K562 (cell line): ENCODE measurements at regions not wholly inside any gene's neighbourhood (a gene's known extent, or its start where the extent isn't known, plus 50 kb on each side); places are given as distances from the start of the nearest gene placed in this dataset.

Experiments used
- CHD1 ChIP-seq: fragments of 200-600 bp; sonication (generic); IDR thresholded peaks from one replicate; pipeline ENCODE4 v1.6.1; 2012; ENCODE audit warnings: mild to moderate bottlenecking, moderate library complexity, low read length, inconsistent platforms
- CLOCK ChIP-seq: fragments of 250-450 bp; sonication (Bioruptor Pico); IDR thresholded peaks from 2 replicates; pipeline ENCODE4 v1.4.0; 2020; ENCODE audit warnings: mild to moderate bottlenecking, moderate library complexity, borderline replicate concordance
- FOXM1 ChIP-seq, 2 experiments: fragments of 450-650 bp in 1 of 2; sonication (generic) in 1 of 2; formaldehyde crosslinking in 1 of 2; IDR thresholded peaks; 2 replicates each; pipeline versions ENCODE4 v1.6.1 to v1.9.0; 2017 to 2022; ENCODE audit warnings: low read depth in 2 of 2, mild to moderate bottlenecking in 2 of 2, missing genetic modification reagents in 1 of 2, moderate library complexity in 1 of 2
- IRF9 ChIP-seq: fragments of 450-650 bp; IDR thresholded peaks from 2 replicates; pipeline ENCODE4 v1.6.1; 2016; ENCODE audit warnings: missing biosample characterization, missing genetic modification characterization
- KLF10 ChIP-seq: fragments of 250-450 bp; sonication (Bioruptor Pico); IDR thresholded peaks from 2 replicates; pipeline ENCODE4 v1.6.1; 2021; ENCODE audit warnings: matching md5 sums
- MBD2 ChIP-seq: sonication (generic); IDR thresholded peaks from 2 replicates; pipeline ENCODE4 v1.6.1; 2016; ENCODE audit warnings: low read depth, borderline replicate concordance
- MYBL2 ChIP-seq, 2 experiments: fragments of 450-650 bp in 1 of 2; sonication (generic) in 1 of 2; formaldehyde crosslinking in 1 of 2; IDR thresholded peaks; 2 replicates each; pipeline versions ENCODE4 v1.6.1 to v1.8.1; 2017 to 2022; ENCODE audit warnings: borderline replicate concordance in 1 of 2, inconsistent platforms in 1 of 2, low read depth in 1 of 2, mild to moderate bottlenecking in 1 of 2, missing genetic modification reagents in 1 of 2, moderate library complexity in 1 of 2
- PHF20 ChIP-seq: fragments of 450-650 bp; IDR thresholded peaks from 2 replicates; pipeline ENCODE4 v1.6.1; 2018; ENCODE audit not compliant: partially characterized antibody
- PYGO2 ChIP-seq: fragments of 450-650 bp; IDR thresholded peaks from 2 replicates; pipeline ENCODE4 v1.6.1; 2016; ENCODE audit warnings: mild to moderate bottlenecking, missing genetic modification characterization, moderate library complexity, missing compliant biosample characterization
- RREB1 ChIP-seq: fragments of 250-450 bp; sonication (Bioruptor Pico); IDR thresholded peaks from 2 replicates; pipeline ENCODE4 v1.4.0; 2020
- TFAM ChIP-seq: fragments of 250-450 bp; sonication (Bioruptor Pico); conservative IDR thresholded peaks from 2 replicates; pipeline ENCODE4 v1.5.0; 2021; ENCODE audit warnings: mild to moderate bottlenecking, moderate library complexity
- USF1 ChIP-seq: sonication (generic); formaldehyde crosslinking; IDR thresholded peaks from 2 replicates; pipeline ENCODE4 v1.9.0; 2022; ENCODE audit warnings: mild to moderate bottlenecking, missing genetic modification reagents
- ZBTB1 ChIP-seq: sonication (generic); formaldehyde crosslinking; IDR thresholded peaks from 2 replicates; pipeline ENCODE4 v1.8.1; 2023; ENCODE audit warnings: missing genetic modification reagents, low read depth, mild to moderate bottlenecking, borderline replicate concordance
- ZBTB8A ChIP-seq: fragments of 450-650 bp; IDR thresholded peaks from 2 replicates; pipeline ENCODE4 v1.6.1; 2018; ENCODE audit warnings: mild to moderate bottlenecking, moderate library complexity; ENCODE audit not compliant: partially characterized antibody
- ZKSCAN1 ChIP-seq: fragments of 150-350 bp; IDR thresholded peaks from 2 replicates; pipeline ENCODE4 v1.6.1; 2016; ENCODE audit warnings: low read depth, low read length
- ZNF124 ChIP-seq: sonication (generic); formaldehyde crosslinking; IDR thresholded peaks from 2 replicates; pipeline ENCODE4 v1.8.1; 2022; ENCODE audit warnings: missing genetic modification reagents
- ZNF695 ChIP-seq: fragments of 450-650 bp; formaldehyde crosslinking; IDR thresholded peaks from 2 replicates; pipeline ENCODE4 v1.4.0; 2020; ENCODE audit warnings: mild to moderate bottlenecking, moderate library complexity

GRCh38 chr7:25862261-25863004 lies 289.6 kb upstream of the NFE2L3 start (continued):
- TF ChIP-seq ZNF695 (no peak), USF1 (no peak), ZKSCAN1 (no peak; the same call in 1 of the 2 replicates), RREB1 (no peak), ZNF124 (no peak), IRF9 (tag) (no peak), KLF10 (CRISPR knock-in tag) (no peak), CHD1 (no peak), CLOCK (CRISPR knock-in tag) (no peak), MBD2 (0 out of 2 replicates have a peak, but pooled peaks have one; percentile 72), PHF20 (no peak), FOXM1 (IDR thresholded peaks at IDR 0.05; ENCODE audit: low read depth) (no peak), FOXM1 (CRISPR knock-in tag; IDR thresholded peaks at IDR 0.05; ENCODE audit: low read depth) (no peak), ZBTB1 (CRISPR knock-in tag) (no peak), MYBL2 (IDR thresholded peaks at IDR 0.05; ENCODE audit: low read depth) (no peak), MYBL2 (CRISPR knock-in tag; IDR thresholded peaks at IDR 0.05; ENCODE audit: borderline replicate concordance) (no peak), ZBTB8A (no peak), TFAM (CRISPR knock-in tag) (no peak), PYGO2 (tag) (no peak)
